ENCODE measurements at regions not wholly inside any gene's neighbourhood (a gene's known extent, or its start where the extent isn't known, plus 50 kb on each side); places are given as distances from the start of the nearest gene placed in this dataset.
"Not testable (repeated sequence)": the region's sequence is repeated elsewhere in the genome, so short reads cannot be mapped to it uniquely, and the experiment has no call there.

- not testable (repeated sequence) for FAIRE-seq; H3K4me3 ChIP-seq (ENCODE audit: low read depth in 1 of 3, low read length in 3 of 3); H3K27ac ChIP-seq (ENCODE audit: low read depth in 1 of 3, low read length in 2 of 3); H3K27me3 ChIP-seq (ENCODE audit: control insufficient read depth in 3 of 3, insufficient read depth in 3 of 3, low read length in 3 of 3); H3K4me1 ChIP-seq (ENCODE audit: control insufficient read depth in 3 of 3, insufficient read depth in 2 of 3, low read depth in 1 of 3, low read length in 2 of 3); H3K36me3 ChIP-seq (ENCODE audit: control insufficient read depth in 3 of 3, insufficient read depth in 2 of 3, low read depth in 1 of 3, low read length in 3 of 3); DNase-seq
- WGBS, 3 donors, result 88 to 89% (median 88%) methylated on average over 4 to 5 of the region's 5 CpGs
- H3K9me3 ChIP-seq (ENCODE audit: control insufficient read depth in 2 of 2, insufficient read depth in 1 of 2, low read depth in 1 of 2, low read length in 1 of 2), result peaks cover 0 to 19% of the 10 kb centered on the region in 2 donors
These were observed 310.6 kb downstream of the KCTD12 start for GRCh38 chr13:76575634-76576033.

GRCh38 chr13:76570510-76570971 lies 315.7 kb downstream of the KCTD12 start:
- no peaks in the 10 kb centered on the region for H3K4me1 ChIP-seq (ENCODE audit: control insufficient read depth in 3 of 3, insufficient read depth in 2 of 3, low read depth in 1 of 3, low read length in 2 of 3)

GRCh38 chr13:76556627-76557026 lies 329.6 kb downstream of the KCTD12 start:
- Histone ChIP-seq H3K36me3 (ENCODE audit: control insufficient read depth in 3 of 3, insufficient read depth in 2 of 3, low read depth in 1 of 3, low read length in 3 of 3) (no peaks in the 10 kb centered on the region), H3K27ac (ENCODE audit: low read depth in 1 of 3, low read length in 2 of 3) (no peak overlapping the region), H3K4me1 (ENCODE audit: control insufficient read depth in 3 of 3, insufficient read depth in 2 of 3, low read depth in 1 of 3, low read length in 2 of 3) (no peaks in the 10 kb centered on the region), H3K4me3 (ENCODE audit: low read depth in 1 of 3, low read length in 3 of 3) (no peak overlapping the region), H3K9me3 (ENCODE audit: control insufficient read depth in 2 of 2, insufficient read depth in 1 of 2, low read depth in 1 of 2, low read length in 1 of 2) (no peaks in the 10 kb centered on the region), H3K27me3 (ENCODE audit: control insufficient read depth in 3 of 3, insufficient read depth in 3 of 3, low read length in 3 of 3) (no peaks in the 10 kb centered on the region)
- DNase-seq (no peak), FAIRE-seq (no peak)
- WGBS, 3 donors, result 55 to 74% (median 59%) methylated on average over 1 of the region's 1 CpG

More at GRCh38 chr13:76570510-76570971, 315.7 kb downstream of the KCTD12 start:
- Histone ChIP-seq H3K36me3 (ENCODE audit: control insufficient read depth in 3 of 3, insufficient read depth in 2 of 3, low read depth in 1 of 3, low read length in 3 of 3) (no peaks in the 10 kb centered on the region), H3K4me3 (ENCODE audit: low read depth in 1 of 3, low read length in 3 of 3) (no peak overlapping the region), H3K9me3 (ENCODE audit: control insufficient read depth in 2 of 2, insufficient read depth in 1 of 2, low read depth in 1 of 2, low read length in 1 of 2) (peaks cover 0 to 3% of the 10 kb centered on the region in 2 donors), H3K27me3 (ENCODE audit: control insufficient read depth in 3 of 3, insufficient read depth in 3 of 3, low read length in 3 of 3) (no peaks in the 10 kb centered on the region), H3K27ac (ENCODE audit: low read depth in 1 of 3, low read length in 2 of 3) (no peak overlapping the region)
- DNase-seq, result no peak
- WGBS, 3 donors, result 70 to 83% (median 73%) methylated on average over 1 of the region's 1 CpG
- FAIRE-seq, result no peak

GRCh38 chr13:76552807-76553206 lies 333.4 kb downstream of the KCTD12 start:
- no peak for DNase-seq
- 19 to 47% (median 19%) methylated on average over 1 of the region's 1 CpG for WGBS, 3 donors
- H3K4me1 ChIP-seq (ENCODE audit: control insufficient read depth in 3 of 3, insufficient read depth in 2 of 3, low read depth in 1 of 3, low read length in 2 of 3), result no peaks in the 10 kb centered on the region
- FAIRE-seq, result no peak
- H3K27me3 ChIP-seq (ENCODE audit: control insufficient read depth in 3 of 3, insufficient read depth in 3 of 3, low read length in 3 of 3), result no peaks in the 10 kb centered on the region
- no peaks in the 10 kb centered on the region for H3K9me3 ChIP-seq (ENCODE audit: control insufficient read depth in 2 of 2, insufficient read depth in 1 of 2, low read depth in 1 of 2, low read length in 1 of 2)
- H3K4me3 ChIP-seq (ENCODE audit: low read depth in 1 of 3, low read length in 3 of 3), result no peak overlapping the region
- H3K36me3 ChIP-seq (ENCODE audit: control insufficient read depth in 3 of 3, insufficient read depth in 2 of 3, low read depth in 1 of 3, low read length in 3 of 3), result no peaks in the 10 kb centered on the region
- no peak overlapping the region for H3K27ac ChIP-seq (ENCODE audit: low read depth in 1 of 3, low read length in 2 of 3)

- DNase-seq (no peak), FAIRE-seq (no peak)
- no peaks in the 10 kb centered on the region for H3K36me3 ChIP-seq (ENCODE audit: control insufficient read depth in 3 of 3, insufficient read depth in 2 of 3, low read depth in 1 of 3, low read length in 3 of 3)
- H3K27ac ChIP-seq (ENCODE audit: low read depth in 1 of 3, low read length in 2 of 3), result no peak overlapping the region
- no peak overlapping the region for H3K4me3 ChIP-seq (ENCODE audit: low read depth in 1 of 3, low read length in 3 of 3)
- no peaks in the 10 kb centered on the region for H3K27me3 ChIP-seq (ENCODE audit: control insufficient read depth in 3 of 3, insufficient read depth in 3 of 3, low read length in 3 of 3)
- 51 to 66% (median 64%) methylated on average over 5 of the region's 5 CpGs for WGBS, 3 donors
- H3K4me1 ChIP-seq (ENCODE audit: control insufficient read depth in 3 of 3, insufficient read depth in 2 of 3, low read depth in 1 of 3, low read length in 2 of 3), result no peaks in the 10 kb centered on the region
- H3K9me3 ChIP-seq (ENCODE audit: control insufficient read depth in 2 of 2, insufficient read depth in 1 of 2, low read depth in 1 of 2, low read length in 1 of 2), result no peaks in the 10 kb centered on the region
These were observed 334.0 kb downstream of the KCTD12 start for GRCh38 chr13:76552041-76552772.

- H3K9me3 ChIP-seq (ENCODE audit: control insufficient read depth in 2 of 2, insufficient read depth in 1 of 2, low read depth in 1 of 2, low read length in 1 of 2), result no peaks in the 10 kb centered on the region
- FAIRE-seq, result no peak
- H3K36me3 ChIP-seq (ENCODE audit: control insufficient read depth in 3 of 3, insufficient read depth in 2 of 3, low read depth in 1 of 3, low read length in 3 of 3), result no peaks in the 10 kb centered on the region
- peaks cover 0 to 2% (median 0%) of the 10 kb centered on the region in 3 donors for H3K27me3 ChIP-seq (ENCODE audit: control insufficient read depth in 3 of 3, insufficient read depth in 3 of 3, low read length in 3 of 3)
- no peak for DNase-seq
- no peaks in the 10 kb centered on the region for H3K4me1 ChIP-seq (ENCODE audit: control insufficient read depth in 3 of 3, insufficient read depth in 2 of 3, low read depth in 1 of 3, low read length in 2 of 3)
- no peak overlapping the region for H3K4me3 ChIP-seq (ENCODE audit: low read depth in 1 of 3, low read length in 3 of 3)
- whole genome bisulfite sequencing, 3 donors, result 63 to 79% (median 69%) methylated on average over 4 of the region's 4 CpGs
- H3K27ac ChIP-seq (ENCODE audit: low read depth in 1 of 3, low read length in 2 of 3), result no peak overlapping the region
These were observed 344.0 kb downstream of the KCTD12 start for GRCh38 chr13:76542176-76542575.

GRCh38 chr13:76538004-76538403 lies 348.2 kb downstream of the KCTD12 start:
- Histone ChIP-seq H3K27ac (ENCODE audit: low read depth in 1 of 3, low read length in 2 of 3) (no peak overlapping the region), H3K4me1 (ENCODE audit: control insufficient read depth in 3 of 3, insufficient read depth in 2 of 3, low read depth in 1 of 3, low read length in 2 of 3) (no peaks in the 10 kb centered on the region), H3K27me3 (ENCODE audit: control insufficient read depth in 3 of 3, insufficient read depth in 3 of 3, low read length in 3 of 3) (peaks cover 0 to 2% (median 0%) of the 10 kb centered on the region in 3 donors), H3K9me3 (ENCODE audit: control insufficient read depth in 2 of 2, insufficient read depth in 1 of 2, low read depth in 1 of 2, low read length in 1 of 2) (no peaks in the 10 kb centered on the region), H3K4me3 (ENCODE audit: low read depth in 1 of 3, low read length in 3 of 3) (no peak overlapping the region), H3K36me3 (ENCODE audit: control insufficient read depth in 3 of 3, insufficient read depth in 2 of 3, low read depth in 1 of 3, low read length in 3 of 3) (no peaks in the 10 kb centered on the region)
- DNase-seq (no peak), FAIRE-seq (no peak)
- 55 to 75% (median 55%) methylated on average over 3 of the region's 3 CpGs for WGBS, 3 donors

- no peak for FAIRE-seq
- 76 to 84% (median 81%) methylated on average over 2 of the region's 2 CpGs for WGBS, 3 donors
- H3K36me3 ChIP-seq (ENCODE audit: control insufficient read depth in 3 of 3, insufficient read depth in 2 of 3, low read depth in 1 of 3, low read length in 3 of 3), result no peaks in the 10 kb centered on the region
These were observed 353.0 kb downstream of the KCTD12 start for GRCh38 chr13:76533251-76533650.

GRCh38 chr13:76527041-76527440 lies 359.2 kb downstream of the KCTD12 start:
- H3K4me1 ChIP-seq (ENCODE audit: control insufficient read depth in 3 of 3, insufficient read depth in 2 of 3, low read depth in 1 of 3, low read length in 2 of 3), result no peaks in the 10 kb centered on the region
- DNase-seq (no peak), FAIRE-seq (no peak)
- H3K36me3 ChIP-seq (ENCODE audit: control insufficient read depth in 3 of 3, insufficient read depth in 2 of 3, low read depth in 1 of 3, low read length in 3 of 3), result no peaks in the 10 kb centered on the region
- H3K27me3 ChIP-seq (ENCODE audit: control insufficient read depth in 3 of 3, insufficient read depth in 3 of 3, low read length in 3 of 3), result no peaks in the 10 kb centered on the region
- H3K9me3 ChIP-seq (ENCODE audit: control insufficient read depth in 2 of 2, insufficient read depth in 1 of 2, low read depth in 1 of 2, low read length in 1 of 2), result no peaks in the 10 kb centered on the region
- H3K4me3 ChIP-seq (ENCODE audit: low read depth in 1 of 3, low read length in 3 of 3), result no peak overlapping the region
- no peak overlapping the region for H3K27ac ChIP-seq (ENCODE audit: low read depth in 1 of 3, low read length in 2 of 3)

More at GRCh38 chr13:76533251-76533650, 353.0 kb downstream of the KCTD12 start:
- no peak overlapping the region for H3K27ac ChIP-seq (ENCODE audit: low read depth in 1 of 3, low read length in 2 of 3)
- H3K4me3 ChIP-seq (ENCODE audit: low read depth in 1 of 3, low read length in 3 of 3), result no peak overlapping the region
- no peak for DNase-seq
- H3K9me3 ChIP-seq (ENCODE audit: control insufficient read depth in 2 of 2, insufficient read depth in 1 of 2, low read depth in 1 of 2, low read length in 1 of 2), result no peaks in the 10 kb centered on the region
- peaks cover 0 to 2% (median 0%) of the 10 kb centered on the region in 3 donors for H3K27me3 ChIP-seq (ENCODE audit: control insufficient read depth in 3 of 3, insufficient read depth in 3 of 3, low read length in 3 of 3)
- H3K4me1 ChIP-seq (ENCODE audit: control insufficient read depth in 3 of 3, insufficient read depth in 2 of 3, low read depth in 1 of 3, low read length in 2 of 3), result no peaks in the 10 kb centered on the region

Data from small intestine (tissue), 7 donors.